ENCODE measurements at regions not wholly inside any gene's neighbourhood (a gene's known extent, or its start where the extent isn't known, plus 50 kb on each side); places are given as distances from the start of the nearest gene placed in this dataset.

GRCh38 chr6:157763129-157763903 lies 59.7 kb upstream of the SNX9 start (continued):
- no peak for TF ChIP-seq ZNF609 (CRISPR knock-in tag; IDR thresholded peaks at IDR 0.05; ENCODE audit: borderline replicate concordance)
- no peak for TF ChIP-seq FUS (optimal IDR thresholded peaks at IDR 0.05; ENCODE audit: low read depth, low read length)
- no peak for TF ChIP-seq FOXA1 (IDR thresholded peaks at IDR 0.05; ENCODE audit: borderline replicate concordance)
- no peak for TF ChIP-seq MECOM (CRISPR knock-in tag; IDR thresholded peaks at IDR 0.05)
- TF ChIP-seq KLF16 (IDR thresholded peaks at IDR 0.05), result 0 out of 2 replicates have a peak, but pooled peaks have one; percentile 38
- TF ChIP-seq ETV1 (tag; conservative IDR thresholded peaks at IDR 0.05; ENCODE audit: low read depth), result peak; percentile 49; the same call in 1 of the 2 replicates
- TF ChIP-seq POLR2AphosphoS5 (IDR thresholded peaks at IDR 0.05; ENCODE audit: control insufficient read depth, insufficient read depth, low read depth, low read length), result peak; percentile 42; the same call in 1 of the 2 replicates
- 0 out of 2 replicates have a peak, but pooled peaks have one; percentile 49 for TF ChIP-seq MYNN (IDR thresholded peaks at IDR 0.05)
- TF ChIP-seq MYNN (CRISPR knock-in tag; IDR thresholded peaks at IDR 0.05), result no peak
- TF ChIP-seq ATF3 (IDR thresholded peaks at IDR 0.05), result peak; percentile 96
- no peak; the same call in 1 of the 2 replicates for TF ChIP-seq ATF3 (CRISPR knock-in tag; conservative IDR thresholded peaks at IDR 0.05)
- no peak for TF ChIP-seq ZSCAN29 (IDR thresholded peaks at IDR 0.05)
- no peak for TF ChIP-seq TFAM (CRISPR knock-in tag; conservative IDR thresholded peaks at IDR 0.05)
- peak; percentile 91 for TF ChIP-seq CBFA2T2 (conservative IDR thresholded peaks at IDR 0.05)
- peak; percentile 55; the same call in 1 of the 2 replicates for TF ChIP-seq NR2C2 (CRISPR knock-in tag; IDR thresholded peaks at IDR 0.05)
- peak; percentile 80 for TF ChIP-seq NR2C2 (tag; IDR thresholded peaks at IDR 0.05)
- no peak for TF ChIP-seq ZNF197 (CRISPR knock-in tag; IDR thresholded peaks at IDR 0.05; ENCODE audit: low read depth)
- no peak for TF ChIP-seq ZNF354B (CRISPR knock-in tag; IDR thresholded peaks at IDR 0.05)
- peak; percentile 89 for TF ChIP-seq TEAD4 (IDR thresholded peaks at IDR 0.05; ENCODE audit: low read length)
- TF ChIP-seq TEAD4 (CRISPR knock-in tag; IDR thresholded peaks at IDR 0.05; ENCODE audit: borderline replicate concordance), result 0 out of 2 replicates have a peak, but pooled peaks have one; percentile 74
- no peak for TF ChIP-seq XRCC4 (IDR thresholded peaks at IDR 0.05; ENCODE audit: extremely low read depth, insufficient read depth, insufficient read length)
- TF ChIP-seq IRF2 (CRISPR knock-in tag; IDR thresholded peaks at IDR 0.05), result no peak
- no peak for TF ChIP-seq CCNT2 (IDR thresholded peaks at IDR 0.05; ENCODE audit: borderline replicate concordance, extremely low read depth, insufficient read length, low read depth, low read length)
- TF ChIP-seq EP300 (IDR thresholded peaks at IDR 0.05; ENCODE audit: low read length), result peak; percentile 56
- TF ChIP-seq TEAD1 (CRISPR knock-in tag; IDR thresholded peaks at IDR 0.05), result peak; percentile 61 to 97; a peak in 3 of 4 replicates
- TF ChIP-seq DACH1 (IDR thresholded peaks at IDR 0.05; ENCODE audit: partially characterized antibody), result peak; percentile 87

Measured in K562 (cell line).